Transverse colon (tissue), 4 donors: ENCODE measurements at regions not wholly inside any gene's neighbourhood (a gene's known extent, or its start where the extent isn't known, plus 50 kb on each side); places are given as distances from the start of the nearest gene placed in this dataset.

Experiments used
- POLR2A ChIP-seq: fragments of 450-650 bp; IDR thresholded peaks from one replicate; pipeline ENCODE4 v1.6.1; 2016; ENCODE audit warnings: antibody characterized with exemption, mild to moderate bottlenecking, moderate library complexity
- POLR2AphosphoS5 ChIP-seq, 3 donors: sonication (generic); formaldehyde crosslinking; IDR thresholded peaks; one replicate each; pipeline ENCODE4 v1.6.1; 2016; ENCODE audit warnings: antibody characterized with exemption in 3 of 3
- TF ChIP-seq, protein P1 (sequence below), 5 experiments: fragments of 200-600 bp in 3 of 5; fragments of 450-650 bp in 2 of 5; sonication (generic) in 3 of 5; IDR thresholded peaks; 1 replicate in 2 of 5; 2 replicates in 3 of 5; pipeline ENCODE4 v1.5.1; 2016 to 2017; ENCODE audit warnings: antibody characterized with exemption in 5 of 5, inconsistent platforms in 3 of 5, mild to moderate bottlenecking in 2 of 5, moderate library complexity in 1 of 5

DNA sequence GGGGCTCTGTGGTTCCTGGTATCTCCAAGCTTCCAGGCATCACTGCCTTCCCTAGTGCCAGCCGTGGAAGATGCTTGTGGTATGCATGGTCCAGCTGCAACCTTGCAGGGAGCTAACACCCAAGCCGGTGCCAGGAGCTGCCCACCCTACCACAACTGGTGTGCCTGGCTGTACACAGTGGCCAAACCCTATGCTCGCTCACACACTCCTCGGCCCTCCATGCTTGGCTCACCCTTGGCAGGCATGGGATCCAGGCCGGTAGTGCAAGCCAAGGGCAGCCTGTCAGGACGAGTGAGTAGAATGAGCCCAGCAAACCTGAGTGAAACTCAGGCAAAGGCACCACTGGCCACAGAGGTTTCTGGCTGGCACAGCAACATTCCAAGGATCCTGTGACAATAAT is 1676.0 kb downstream of the SLITRK1 start:
- TF ChIP-seq, protein P1, sequence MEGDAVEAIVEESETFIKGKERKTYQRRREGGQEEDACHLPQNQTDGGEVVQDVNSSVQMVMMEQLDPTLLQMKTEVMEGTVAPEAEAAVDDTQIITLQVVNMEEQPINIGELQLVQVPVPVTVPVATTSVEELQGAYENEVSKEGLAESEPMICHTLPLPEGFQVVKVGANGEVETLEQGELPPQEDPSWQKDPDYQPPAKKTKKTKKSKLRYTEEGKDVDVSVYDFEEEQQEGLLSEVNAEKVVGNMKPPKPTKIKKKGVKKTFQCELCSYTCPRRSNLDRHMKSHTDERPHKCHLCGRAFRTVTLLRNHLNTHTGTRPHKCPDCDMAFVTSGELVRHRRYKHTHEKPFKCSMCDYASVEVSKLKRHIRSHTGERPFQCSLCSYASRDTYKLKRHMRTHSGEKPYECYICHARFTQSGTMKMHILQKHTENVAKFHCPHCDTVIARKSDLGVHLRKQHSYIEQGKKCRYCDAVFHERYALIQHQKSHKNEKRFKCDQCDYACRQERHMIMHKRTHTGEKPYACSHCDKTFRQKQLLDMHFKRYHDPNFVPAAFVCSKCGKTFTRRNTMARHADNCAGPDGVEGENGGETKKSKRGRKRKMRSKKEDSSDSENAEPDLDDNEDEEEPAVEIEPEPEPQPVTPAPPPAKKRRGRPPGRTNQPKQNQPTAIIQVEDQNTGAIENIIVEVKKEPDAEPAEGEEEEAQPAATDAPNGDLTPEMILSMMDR (IDR thresholded peaks at IDR 0.05): no peak
- no peak for TF ChIP-seq POLR2A
- no peak for TF ChIP-seq POLR2AphosphoS5 (IDR thresholded peaks at IDR 0.05)
